ENCODE measurements at regions not wholly inside any gene's neighbourhood (a gene's known extent, or its start where the extent isn't known, plus 50 kb on each side); places are given as distances from the start of the nearest gene placed in this dataset.

GRCh38 chr17:68197091-68197996 is 50.5 kb upstream of the AMZ2 start:
- no peak for DNase-seq (ENCODE audit: low read depth in 2 of 2)
- no peak overlapping the region for H3K4me3 ChIP-seq (replicated peaks in 1 of 2; ENCODE audit: low read depth in 2 of 2, low read length in 2 of 2)

GRCh38 chr17:68197997-68198930 is 49.6 kb upstream of the AMZ2 start:
- no peak for DNase-seq (ENCODE audit: low read depth in 2 of 2)
- no peak overlapping the region for H3K4me3 ChIP-seq (replicated peaks in 1 of 2; ENCODE audit: low read depth in 2 of 2, low read length in 2 of 2)
- TF ChIP-seq CTCF (IDR thresholded peaks at IDR 0.05; ENCODE audit: low read depth, low read length): no peak

More at GRCh38 chr17:68197091-68197996, 50.5 kb upstream of the AMZ2 start:
- TF ChIP-seq CTCF (IDR thresholded peaks at IDR 0.05; ENCODE audit: low read depth, low read length): no peak

Data from cardiac fibroblast (primary cell).